NCI-H774 (cell line): ENCODE measurements at regions not wholly inside any gene's neighbourhood (a gene's known extent, or its start where the extent isn't known, plus 50 kb on each side); places are given as distances from the start of the nearest gene placed in this dataset.
A peak's percentile ranks its signal among the peaks of the same experiment; 100 is the strongest.
"Not testable (repeated sequence)": the region's sequence is repeated elsewhere in the genome, so short reads cannot be mapped to it uniquely, and the experiment has no call there.

Source experiments
- DNase-seq: peaks from one replicate; lab custom pipeline; 2025; lab: John Stamatoyannopoulos, UW

DNA sequence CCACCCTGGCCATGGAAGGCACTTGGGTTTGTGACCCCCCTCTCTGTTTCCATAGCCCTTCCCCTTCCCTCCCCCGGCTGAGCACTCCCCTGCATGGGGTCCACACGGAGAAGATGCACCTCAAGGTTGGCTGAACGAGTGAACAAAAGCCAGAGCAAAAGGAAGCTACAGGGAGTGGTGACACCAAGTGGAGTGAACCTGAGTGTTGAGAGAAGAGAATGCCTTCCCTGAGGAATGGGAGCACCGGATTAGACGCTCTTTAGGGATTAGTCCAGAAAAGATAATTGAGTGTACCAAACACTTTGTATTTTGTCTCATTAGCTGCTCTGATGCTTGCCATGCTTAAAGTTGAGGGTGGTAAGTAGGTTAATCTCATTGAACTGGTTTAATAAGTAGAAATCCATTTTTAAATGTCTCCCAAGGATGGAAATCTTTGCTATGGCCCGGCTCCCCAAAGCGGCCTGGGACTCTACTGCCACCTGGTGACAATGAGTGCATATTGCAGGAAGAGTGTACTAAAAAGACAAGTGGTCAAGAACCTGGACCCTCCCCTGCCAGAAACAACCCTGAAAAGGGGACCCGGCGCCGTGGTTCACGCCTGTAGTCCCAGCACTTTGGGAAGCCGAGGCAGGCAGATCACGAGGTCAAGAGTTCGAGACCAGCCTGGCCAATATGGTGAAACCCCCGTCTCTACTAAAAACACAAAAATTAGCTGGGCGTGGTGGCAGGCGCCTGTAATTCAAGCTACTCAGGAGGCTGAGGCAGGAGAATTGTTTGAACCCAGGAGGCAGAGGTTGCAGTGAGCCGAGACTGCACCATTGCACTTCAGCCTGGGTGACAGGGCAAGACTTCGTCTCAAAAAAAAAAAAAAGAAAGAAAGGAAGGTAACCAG, 150.6 kb upstream of the ZC3H12A start:
- DNase-seq: peak; percentile 15

DNA sequence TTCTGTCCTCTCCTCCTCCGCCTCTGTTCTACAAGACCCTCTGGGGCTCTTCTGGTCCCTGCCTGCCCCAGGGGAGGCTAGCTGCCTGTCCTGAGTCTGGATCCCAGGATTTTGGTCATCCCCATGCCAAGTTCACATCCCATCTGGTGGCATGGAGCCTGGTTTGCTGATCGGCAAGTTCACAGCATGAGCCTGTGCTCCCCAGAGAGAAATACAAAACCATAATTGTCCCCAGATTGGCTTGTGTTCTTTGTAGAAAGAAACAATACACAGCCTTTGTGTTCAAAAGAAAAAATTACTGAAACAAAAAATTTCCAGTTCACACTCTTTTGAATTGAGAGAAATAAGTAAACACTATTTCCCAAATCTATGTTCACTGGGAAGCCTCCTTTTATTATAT, 149.4 kb upstream of the ZC3H12A start:
- peak; percentile 33 for DNase-seq

DNA sequence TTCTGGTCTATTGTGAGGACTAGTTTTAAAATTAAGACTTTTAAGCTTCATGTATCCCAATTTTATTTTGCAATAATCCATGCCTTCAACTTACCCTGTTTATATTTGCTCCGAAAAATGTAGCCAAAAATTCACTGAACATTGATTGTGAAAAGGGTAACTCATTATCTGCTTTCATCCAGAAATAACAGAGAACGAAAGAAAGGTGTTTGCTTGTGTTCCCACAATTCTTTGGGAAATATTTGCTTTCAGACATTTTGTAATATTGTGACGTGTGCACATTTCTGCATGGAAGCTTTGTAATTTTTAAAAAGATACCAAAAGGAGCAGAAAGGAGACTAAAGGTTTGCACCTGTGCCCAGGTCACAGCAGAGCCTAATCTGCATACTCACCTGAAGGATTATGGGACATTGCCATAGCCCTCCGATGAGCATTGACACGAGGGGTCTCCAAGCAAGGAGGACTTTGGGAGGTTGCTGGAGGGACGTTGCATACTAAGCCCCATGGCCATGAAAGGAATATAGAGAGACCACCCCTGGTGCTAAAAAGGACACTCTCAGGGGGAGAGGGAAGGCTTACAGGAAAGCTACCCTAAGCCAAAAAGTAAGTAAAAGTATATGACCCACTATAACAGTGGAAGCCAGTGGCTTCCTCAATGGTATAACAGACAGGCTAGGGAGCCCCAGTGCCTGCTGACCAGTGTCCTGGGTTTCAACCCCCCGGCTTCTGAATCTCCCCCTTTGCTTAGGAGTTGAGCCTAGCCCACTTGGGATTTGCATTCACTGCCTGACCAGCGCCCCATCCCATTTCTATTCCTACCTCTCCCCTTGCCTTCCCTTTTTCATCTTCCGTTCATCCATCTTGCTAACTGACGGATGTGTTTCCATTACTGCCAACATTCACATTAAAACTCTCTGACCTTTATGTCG, 148.6 kb upstream of the ZC3H12A start:
- peak; percentile 25 for DNase-seq

DNA sequence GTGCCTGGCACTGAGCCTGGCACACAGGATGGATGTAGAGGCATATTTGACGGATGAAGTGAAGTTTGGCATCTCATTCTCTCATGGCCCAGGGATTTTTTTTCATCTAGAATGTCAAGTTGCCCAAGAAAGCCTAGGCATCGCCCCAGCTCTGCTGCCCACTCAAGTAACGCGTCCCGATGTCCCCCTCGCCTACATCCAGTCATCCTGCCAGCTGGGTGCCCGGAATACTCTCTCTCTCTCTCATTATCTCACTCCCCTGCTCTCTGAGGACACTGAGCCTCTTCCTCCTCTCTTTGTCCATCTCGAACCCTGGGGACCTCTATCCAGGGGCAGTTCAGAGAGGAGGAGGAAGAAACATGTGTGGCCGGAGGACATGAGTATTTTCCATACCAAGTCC, 142.3 kb upstream of the ZC3H12A start:
- no peak for DNase-seq

DNA sequence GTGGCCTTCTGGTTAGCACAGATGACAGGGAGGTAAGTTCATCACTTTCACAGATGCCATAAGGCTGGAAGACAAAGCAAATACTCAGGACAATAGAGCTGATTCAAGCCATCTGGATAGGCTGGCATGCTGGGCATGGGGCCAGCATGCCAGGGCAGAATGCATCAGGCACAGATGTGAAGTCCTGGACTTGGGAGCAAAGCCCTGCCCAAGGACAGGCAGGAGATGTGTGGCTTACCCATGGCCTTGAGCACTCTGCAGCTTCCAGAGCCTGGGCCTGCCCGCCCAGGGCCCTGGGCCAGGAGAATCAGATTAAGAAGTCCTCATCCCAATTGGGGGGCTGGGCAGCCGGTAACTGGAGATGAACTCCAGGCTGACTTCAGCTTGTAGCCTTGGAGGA, 135.7 kb upstream of the ZC3H12A start:
- DNase-seq: peak; percentile 92

DNA sequence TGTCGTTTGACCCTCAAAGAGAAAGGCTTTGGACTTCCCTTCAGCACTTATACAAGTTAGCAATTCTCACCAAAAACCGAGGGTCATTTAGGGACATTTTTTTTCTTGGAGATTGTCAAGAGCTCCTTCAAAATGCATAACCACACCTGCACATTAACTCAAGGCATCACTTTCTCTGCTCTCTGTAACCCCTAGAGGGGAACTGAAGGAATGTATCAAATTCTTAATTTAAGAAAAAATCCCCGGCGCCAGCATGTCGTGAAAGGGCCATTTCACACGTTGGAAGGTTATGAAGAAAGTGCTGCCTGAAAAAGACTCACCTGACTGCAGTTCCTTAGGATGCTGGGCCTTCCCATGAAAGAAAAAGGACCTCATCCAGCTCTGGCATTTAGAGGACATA, 131.6 kb upstream of the ZC3H12A start:
- DNase-seq: no peak

DNA sequence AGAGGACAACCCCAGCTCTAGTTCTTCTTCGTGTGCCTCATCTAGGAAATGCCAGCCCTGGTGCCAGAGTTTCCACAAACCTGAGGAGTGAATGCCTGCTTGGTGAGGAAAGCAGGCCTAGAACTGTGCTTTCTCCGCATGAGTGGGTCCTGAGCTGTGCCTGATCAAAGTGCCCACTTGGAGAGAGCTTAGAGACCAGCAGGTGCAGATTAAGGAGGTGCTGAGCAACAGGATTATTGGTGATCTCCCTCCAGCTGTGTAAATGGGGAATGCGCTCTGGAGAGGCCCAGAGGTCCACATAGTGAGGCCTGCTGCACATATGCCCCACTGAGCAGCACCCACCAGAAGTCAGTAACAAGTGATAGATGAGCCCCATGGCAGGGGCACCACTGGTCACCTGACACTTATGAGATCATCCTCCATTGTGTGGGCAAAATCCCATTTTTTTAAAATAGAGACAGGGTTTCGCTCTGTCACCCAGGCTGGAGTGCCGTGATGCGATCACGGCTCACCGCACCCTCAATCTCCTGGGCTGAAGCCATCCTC, 127.2 kb upstream of the ZC3H12A start:
- DNase-seq: no peak

DNA sequence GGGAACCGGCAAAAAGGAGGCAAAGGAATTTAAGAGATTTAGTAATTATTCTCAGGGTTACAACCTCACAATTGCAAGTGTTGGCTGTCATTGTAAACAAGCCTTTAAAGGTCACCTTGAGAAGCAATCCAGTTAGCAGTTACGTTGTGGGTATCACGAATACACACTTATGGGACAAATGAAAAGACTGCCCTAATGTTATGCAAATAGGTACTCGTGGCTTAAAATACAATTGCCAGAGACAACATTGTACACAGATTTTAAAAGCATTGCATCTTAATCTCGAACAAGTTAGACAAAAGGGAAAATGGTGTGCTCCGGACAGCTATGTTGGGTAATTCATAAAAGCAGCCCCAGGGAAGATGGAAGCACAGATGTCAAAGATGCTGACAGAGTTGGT, 120.5 kb upstream of the ZC3H12A start:
- DNase-seq: peak; percentile 32

DNA sequence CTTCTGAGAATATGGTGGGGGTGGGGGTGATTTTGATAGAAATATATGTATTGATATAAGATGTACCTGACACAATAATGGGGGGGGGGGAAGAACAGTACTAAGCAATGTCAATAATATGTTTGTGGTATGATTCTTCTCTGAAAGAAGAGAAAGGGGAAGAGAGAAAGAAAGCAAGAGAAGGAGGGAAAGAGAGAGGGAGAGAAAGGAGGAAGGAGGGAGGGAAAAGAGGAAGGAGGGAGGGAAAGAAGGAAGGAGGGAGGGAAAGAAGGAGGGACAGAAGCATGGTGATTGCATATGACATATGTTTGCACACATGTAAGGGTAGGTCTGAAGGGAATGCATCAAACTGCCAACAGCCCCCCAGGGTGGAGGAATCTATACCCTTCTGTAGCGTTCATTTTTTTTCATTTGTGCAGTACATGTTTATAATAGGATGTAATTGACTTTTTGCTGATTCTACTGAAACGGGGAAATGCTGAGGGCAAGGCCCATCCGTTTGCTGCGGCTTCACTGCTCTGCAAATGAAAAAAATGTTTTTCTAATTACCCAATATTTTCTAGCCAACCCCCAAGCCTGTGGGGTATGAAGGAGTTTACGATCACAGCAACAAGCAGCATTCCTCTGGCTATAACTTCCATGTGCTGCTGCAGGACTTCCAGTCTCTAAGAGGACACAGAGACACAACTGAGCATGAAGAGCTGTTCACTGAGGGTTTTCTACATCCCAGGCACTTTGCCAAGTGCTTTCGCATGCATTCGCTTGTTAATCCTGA, 119.3 kb upstream of the ZC3H12A start:
- DNase-seq: no peak

DNA sequence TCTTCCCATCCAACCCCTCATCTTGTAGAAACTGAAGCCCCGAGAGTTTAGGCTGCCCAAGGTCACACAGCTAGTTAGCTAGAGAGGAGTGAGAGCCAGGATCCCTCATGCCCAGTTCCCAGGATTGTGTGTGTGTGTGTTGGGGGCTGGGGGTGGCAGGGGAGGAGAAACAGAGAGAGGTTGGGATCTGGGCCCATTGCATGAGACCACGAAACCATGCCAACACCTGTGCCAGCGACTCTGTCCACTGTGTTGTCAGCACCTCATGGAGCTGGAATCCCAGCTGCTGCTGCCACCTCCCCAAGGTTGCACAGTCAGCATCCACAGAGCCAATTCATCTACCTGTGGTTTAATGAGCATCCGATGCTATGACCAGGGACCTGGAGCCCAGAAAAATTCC, 115.4 kb upstream of the ZC3H12A start:
- DNase-seq: no peak

DNA sequence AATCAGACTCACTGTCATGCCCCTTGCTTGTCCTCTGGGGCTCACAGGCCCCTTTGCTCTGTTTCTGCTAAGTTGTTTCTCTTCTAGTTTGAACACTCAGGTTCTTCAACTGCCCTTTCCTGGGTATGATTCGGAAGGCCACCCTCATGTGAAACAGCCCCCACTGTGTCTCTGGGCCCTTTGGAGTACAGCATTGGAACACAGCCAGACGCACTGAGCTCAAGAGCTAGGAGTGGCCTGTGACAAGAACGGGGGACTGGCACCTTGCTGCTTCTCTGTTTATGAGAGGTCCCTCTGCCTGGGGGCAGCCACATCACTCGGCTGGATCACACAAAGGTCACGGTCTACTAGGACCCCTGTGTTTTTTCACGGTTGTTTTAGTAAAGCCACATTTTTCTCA, 114.4 kb upstream of the ZC3H12A start:
- DNase-seq: no peak

DNA sequence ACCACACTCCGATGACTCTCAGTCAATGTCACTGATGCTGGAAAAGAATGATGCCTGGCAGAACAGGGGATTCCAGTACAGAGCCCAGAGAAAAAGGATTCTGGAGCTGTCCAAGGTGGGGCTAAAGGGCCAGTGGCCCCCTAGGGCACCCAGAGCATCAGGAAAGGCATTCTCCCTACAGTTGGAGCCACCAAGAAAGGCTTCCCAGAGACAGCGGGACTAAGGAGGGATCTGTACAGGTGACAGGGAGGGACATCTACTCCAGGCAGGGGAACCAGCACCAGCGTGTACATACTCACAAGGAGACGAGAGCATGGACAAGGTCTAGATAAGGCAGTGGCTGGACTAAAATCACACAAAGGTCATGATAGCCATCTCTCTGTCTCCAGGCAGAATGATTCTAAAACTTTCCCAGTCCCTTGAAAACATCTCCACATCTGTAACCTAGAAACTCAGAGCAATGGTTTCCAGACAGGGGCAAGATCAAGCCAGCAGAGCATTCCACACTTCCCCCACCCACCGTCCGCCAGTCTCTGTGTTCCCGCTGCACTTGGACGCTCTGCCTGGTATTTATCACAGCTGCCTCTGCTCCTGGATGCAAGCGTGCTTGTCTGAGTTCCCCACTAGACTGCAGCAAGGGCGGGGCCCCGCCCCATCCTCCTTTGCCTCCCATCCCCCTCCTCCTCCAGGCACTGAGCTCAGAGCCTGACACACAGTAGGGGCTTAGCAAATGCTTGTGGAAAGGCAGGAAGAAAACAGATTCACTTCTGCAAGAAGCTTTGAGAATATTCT, 111.6 kb upstream of the ZC3H12A start:
- DNase-seq: no peak

DNA sequence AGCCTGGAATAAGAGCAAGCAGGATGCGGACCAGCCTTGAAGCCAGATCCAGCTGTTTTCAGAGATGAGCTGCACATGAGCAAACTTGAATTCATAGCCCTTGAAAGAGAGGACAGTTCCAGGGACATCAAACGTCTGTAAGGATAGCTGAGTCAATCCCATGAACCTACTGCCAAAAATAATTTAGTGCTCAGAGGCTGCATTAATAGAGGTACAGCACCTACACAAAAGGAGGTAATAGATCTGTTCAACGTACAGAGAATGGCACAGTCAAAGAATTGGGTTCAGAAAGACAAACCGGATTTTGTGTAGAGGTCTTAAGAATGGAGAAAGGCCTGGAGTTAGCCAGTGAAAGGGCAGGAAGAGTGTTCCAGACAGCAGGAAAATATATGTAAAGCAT, 110.8 kb upstream of the ZC3H12A start:
- DNase-seq: no peak

DNA sequence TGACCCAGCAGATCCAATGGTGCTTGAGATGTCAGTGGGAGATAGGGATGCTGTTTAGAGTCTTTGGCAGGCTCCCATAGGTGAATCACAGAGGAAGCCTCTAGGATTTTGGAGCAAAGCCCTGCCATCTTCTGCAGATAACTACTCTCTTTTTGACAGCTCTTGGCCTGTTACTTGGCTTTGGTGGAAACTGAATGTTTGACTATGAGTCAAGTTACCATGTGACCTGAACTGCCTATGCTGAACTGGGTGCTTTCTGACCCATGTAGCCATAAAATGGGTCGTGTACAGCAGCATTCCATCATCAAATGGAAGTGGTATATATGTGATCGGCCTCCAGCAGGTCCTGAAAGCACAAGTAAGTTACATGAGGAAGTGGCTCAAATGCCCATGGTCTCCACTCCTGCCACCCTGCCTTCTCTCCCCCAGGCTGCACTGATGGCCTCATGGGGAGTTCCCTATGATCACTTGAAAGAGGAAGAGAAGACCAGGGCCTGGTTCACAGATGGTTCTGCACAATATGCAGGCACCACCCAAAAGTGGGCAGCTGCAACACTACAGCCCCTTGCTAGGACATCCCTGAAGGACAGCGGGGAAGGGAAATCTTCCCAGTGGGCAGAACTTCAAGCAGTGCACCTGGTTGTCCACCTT, 105.6 kb upstream of the ZC3H12A start:
- DNase-seq: not testable (repeated sequence)

DNA sequence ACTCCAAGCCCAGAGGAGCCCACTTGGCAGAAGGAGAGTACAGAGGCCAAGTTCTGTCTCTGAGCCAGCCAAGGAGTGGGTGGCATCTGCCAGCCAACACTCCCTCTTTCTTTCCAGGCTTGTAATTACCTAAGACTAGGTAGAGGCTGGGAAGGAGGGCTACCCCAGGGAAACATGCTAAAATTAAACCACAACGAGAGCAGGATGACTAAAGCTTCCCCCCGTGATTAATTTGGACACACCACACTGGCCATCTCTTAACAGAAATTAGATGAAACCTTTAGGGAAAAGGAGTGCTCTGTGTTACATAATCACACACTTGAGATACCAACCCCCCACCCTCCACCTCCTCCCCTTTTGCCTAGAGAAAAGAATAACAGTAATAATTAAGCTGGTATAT, 102.1 kb upstream of the ZC3H12A start:
- DNase-seq: no peak

DNA sequence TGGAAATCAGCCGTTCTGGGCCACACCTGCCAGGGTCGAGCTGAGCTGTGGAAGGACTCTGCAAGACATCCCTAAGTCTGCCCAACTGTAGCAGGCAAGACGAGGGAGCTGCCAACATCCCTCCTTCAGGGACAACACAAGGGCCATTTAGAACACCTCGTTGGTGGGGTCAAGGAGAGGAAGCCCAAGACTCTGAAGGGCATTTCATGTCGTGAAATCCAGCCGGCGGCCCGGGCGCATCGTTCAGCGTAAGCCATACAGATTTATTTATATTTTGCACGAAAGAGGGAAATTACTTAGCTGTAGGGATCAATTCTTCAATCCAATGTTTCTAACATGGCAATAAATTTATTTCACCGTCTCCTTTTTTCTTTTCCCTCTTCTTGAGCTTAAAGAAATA, 101.7 kb upstream of the ZC3H12A start:
- DNase-seq: no peak

DNA sequence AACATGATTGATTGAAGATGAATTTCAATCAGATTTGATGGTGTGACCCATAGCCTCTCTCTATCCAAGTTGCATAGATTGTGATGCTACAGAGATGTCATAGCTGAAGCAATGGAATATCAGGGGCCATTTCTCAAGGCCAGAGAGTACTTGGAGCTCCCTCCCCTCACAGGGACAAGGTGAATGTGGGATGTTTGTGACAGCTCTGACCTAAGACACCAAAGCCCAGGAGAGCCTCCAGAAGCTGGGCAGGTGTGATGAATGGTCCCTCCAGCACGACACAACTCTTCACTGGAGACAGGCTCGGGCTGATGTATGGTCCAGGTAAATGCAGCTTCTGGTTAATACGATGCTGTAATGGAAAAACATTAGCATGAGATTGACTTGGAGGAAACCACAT, 101.0 kb upstream of the ZC3H12A start:
- DNase-seq: no peak

DNA sequence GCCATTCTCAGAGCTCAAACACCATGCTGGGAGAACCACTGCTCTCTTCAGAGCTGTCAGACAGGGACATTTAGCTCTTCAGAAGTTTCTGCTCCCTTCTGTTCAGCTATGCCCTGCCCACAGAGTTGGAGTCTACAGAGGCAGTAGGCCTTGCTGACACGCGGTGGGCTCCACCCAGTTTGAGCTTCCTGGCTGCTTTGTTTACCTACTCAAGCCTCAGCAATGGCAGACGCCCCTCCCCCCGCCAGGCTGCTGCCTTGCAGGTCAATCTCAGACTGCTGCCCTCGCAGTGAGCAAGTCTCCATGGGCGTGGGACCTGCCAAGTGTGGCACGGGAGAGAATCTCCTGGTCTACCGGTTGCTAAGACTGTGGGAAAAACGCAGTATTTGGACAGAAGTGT, 93.8 kb upstream of the ZC3H12A start:
- DNase-seq: peak; percentile 30

DNA sequence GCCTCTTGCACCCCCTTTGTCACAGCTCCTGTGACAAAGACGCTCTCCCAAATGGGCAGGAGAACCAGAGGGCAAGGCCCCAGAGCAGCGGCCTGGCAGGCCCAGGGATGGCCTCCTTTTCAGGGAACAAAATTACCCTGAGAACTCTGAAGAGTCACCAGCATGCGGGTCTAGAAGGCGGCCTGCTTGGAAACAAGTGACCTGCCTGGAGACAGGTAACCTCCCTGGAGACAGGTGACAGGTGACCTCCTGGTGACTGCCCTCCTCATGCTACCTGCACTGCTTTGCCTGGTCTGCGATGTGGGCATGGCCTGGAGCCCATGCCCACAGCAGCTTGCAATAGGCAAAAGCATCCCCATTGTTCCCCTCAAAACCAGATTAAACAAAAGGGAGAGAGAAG, 86.5 kb upstream of the ZC3H12A start:
- DNase-seq: no peak

DNA sequence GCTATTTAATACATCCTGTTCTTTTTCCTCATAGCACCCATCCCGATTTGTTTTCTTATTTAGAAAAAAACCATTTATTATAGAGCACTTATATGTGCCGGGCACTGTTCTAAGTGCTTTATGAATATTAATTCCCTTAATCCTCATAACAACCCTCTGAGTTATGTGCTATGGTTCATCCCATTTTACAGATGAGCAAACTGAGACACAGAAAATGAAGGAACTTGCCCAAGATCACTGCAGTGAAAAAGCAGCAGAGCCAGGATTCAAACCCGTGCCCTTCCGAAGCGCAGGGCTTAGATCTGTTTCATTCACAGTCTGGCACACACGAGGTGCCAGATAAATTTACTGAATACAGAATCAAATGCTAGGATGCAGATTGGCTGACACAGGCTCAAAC, 85.1 kb upstream of the ZC3H12A start:
- DNase-seq: no peak
